Urothelium cell line (cell line): ENCODE measurements at regions not wholly inside any gene's neighbourhood (a gene's known extent, or its start where the extent isn't known, plus 50 kb on each side); places are given as distances from the start of the nearest gene placed in this dataset.

Experiments used
- DNase-seq: peaks from one replicate; pipeline ENCODE4 v3.0.0; 2011; ENCODE audit warnings: low spot score, mixed read lengths
- FAIRE-seq: peaks from 2 replicates; lab custom pipeline; 2011; peaks lifted over from hg19 to GRCh38; lab: Jason Lieb, UNC

GRCh38 chrX:98506907-98507306, 1623.2 kb downstream of the RPA4 start:
- FAIRE-seq (no peak), DNase-seq (no peak)

- DNase-seq, result no peak
- no peak for FAIRE-seq
Measured at GRCh38 chrX:98514032-98514431, 1630.3 kb downstream of the RPA4 start.

GRCh38 chrX:98516120-98516519, 1632.4 kb downstream of the RPA4 start:
- DNase-seq (no peak), FAIRE-seq (no peak)

- FAIRE-seq (no peak), DNase-seq (no peak)
Measured at GRCh38 chrX:98523026-98523425, 1639.3 kb downstream of the RPA4 start.

- DNase-seq (no peak), FAIRE-seq (no peak)
Measured at GRCh38 chrX:98523521-98523920, 1639.8 kb downstream of the RPA4 start.

GRCh38 chrX:98548519-98548918, 1664.8 kb downstream of the RPA4 start:
- FAIRE-seq (no peak), DNase-seq (no peak)

- FAIRE-seq (no peak), DNase-seq (no peak)
Measured at GRCh38 chrX:98568795-98569194, 1685.1 kb downstream of the RPA4 start.

- no peak for FAIRE-seq
- no peak for DNase-seq
Measured at GRCh38 chrX:98605941-98606340, 1722.2 kb downstream of the RPA4 start.

- no peak for FAIRE-seq
- no peak for DNase-seq
Measured at GRCh38 chrX:98607739-98608138, 1724.0 kb downstream of the RPA4 start.

- no peak for FAIRE-seq
- DNase-seq, result no peak
Measured at GRCh38 chrX:98627645-98628044, 1743.9 kb downstream of the RPA4 start.

GRCh38 chrX:98637451-98637850, 1753.7 kb downstream of the RPA4 start:
- FAIRE-seq (no peak), DNase-seq (no peak)

GRCh38 chrX:98646351-98646750, 1762.6 kb downstream of the RPA4 start:
- FAIRE-seq, result no peak
- no peak for DNase-seq

- no peak for DNase-seq
- FAIRE-seq, result no peak
Measured at GRCh38 chrX:98654565-98654964, 1755.5 kb downstream of the PCDH19 start.
